ENCODE measurements at regions not wholly inside any gene's neighbourhood (a gene's known extent, or its start where the extent isn't known, plus 50 kb on each side); places are given as distances from the start of the nearest gene placed in this dataset.

DNA sequence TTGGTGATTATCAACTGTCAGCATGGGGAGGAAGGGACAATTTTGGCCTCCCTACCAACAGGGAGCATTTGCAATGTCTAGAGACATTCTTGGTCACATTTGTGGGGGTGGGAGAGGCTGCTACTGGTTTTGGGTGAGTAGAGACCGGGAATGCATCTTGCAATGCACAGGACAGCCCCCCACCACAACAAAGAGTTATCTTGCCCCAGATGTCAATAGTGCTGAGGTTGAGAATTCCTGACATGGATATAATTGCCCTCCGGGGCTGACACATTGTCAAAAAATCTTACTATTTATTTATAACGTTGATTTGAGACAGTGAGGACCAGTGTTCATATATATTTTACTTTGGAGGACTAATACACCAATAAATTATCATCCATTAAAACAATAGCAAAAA is 316.1 kb downstream of the PSAT1 start:
- Histone ChIP-seq H3K27ac (ENCODE audit: low read length) (no peak overlapping the region), H3K4me3 (ENCODE audit: low read length) (no peak overlapping the region), H3K4me1 (ENCODE audit: control insufficient read depth, insufficient read depth, low read length) (no peaks in the 10 kb centered on the region), H3K36me3 (ENCODE audit: control insufficient read depth, insufficient read depth, low read length) (no peaks in the 10 kb centered on the region), H3K9me3 (ENCODE audit: control insufficient read depth, low read depth, low read length) (no peaks in the 10 kb centered on the region), H3K27me3 (ENCODE audit: control insufficient read depth, insufficient read depth, low read length) (no peaks in the 10 kb centered on the region)
- no peak for DNase-seq
- WGBS (ENCODE audit: insufficient coverage, low lambda C conversion rate): no CpG with 5 or more reads among the region's 3 CpGs

DNA sequence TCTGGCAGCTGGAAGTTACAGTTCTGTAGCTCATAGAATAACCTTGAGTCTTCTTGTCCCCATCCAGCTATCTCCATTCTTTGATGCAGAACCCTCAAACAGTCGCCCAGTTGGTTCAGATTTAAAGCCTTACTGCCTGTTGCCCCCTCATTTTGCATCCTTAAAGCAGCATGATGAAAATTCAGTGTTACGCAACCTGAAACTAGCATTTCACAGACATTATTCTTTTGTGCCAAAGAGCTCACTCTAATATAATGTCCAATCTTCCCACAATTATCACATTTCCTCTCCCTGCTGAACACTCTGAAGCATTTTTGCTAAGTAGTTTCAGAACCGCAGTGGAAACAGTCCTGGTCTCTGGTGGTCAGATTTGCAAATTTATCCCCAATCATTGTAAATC is 318.0 kb downstream of the PSAT1 start:
- no peaks in the 10 kb centered on the region for H3K4me1 ChIP-seq (ENCODE audit: control insufficient read depth, insufficient read depth, low read length)
- no peaks in the 10 kb centered on the region for H3K36me3 ChIP-seq (ENCODE audit: control insufficient read depth, insufficient read depth, low read length)
- no peaks in the 10 kb centered on the region for H3K27me3 ChIP-seq (ENCODE audit: control insufficient read depth, insufficient read depth, low read length)
- no peak for DNase-seq
- H3K4me3 ChIP-seq (ENCODE audit: low read length): no peak overlapping the region
- 83% methylated on average over 1 of the region's 3 CpGs for WGBS (ENCODE audit: insufficient coverage, low lambda C conversion rate)
- H3K9me3 ChIP-seq (ENCODE audit: control insufficient read depth, low read depth, low read length): no peaks in the 10 kb centered on the region
- no peak overlapping the region for H3K27ac ChIP-seq (ENCODE audit: low read length)

DNA sequence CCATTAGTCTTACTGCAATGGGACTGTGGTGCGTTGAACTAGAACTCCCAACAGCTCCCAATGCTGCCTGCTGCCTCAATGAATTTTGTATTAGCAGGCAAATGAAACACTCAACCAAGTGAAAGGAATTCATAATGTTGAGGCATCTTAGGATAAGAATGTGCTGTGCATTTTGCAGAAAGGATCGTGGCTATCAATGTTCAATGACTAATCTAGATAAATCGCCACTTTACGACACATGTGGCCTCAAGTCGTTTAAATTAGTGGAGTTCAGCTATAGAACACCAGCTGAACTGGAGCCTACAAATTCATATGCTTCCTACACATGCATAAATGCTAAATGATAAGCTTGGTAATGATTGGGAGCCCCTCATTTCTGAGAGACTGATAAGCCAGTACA is 318.4 kb downstream of the PSAT1 start:
- H3K27me3 ChIP-seq (ENCODE audit: control insufficient read depth, insufficient read depth, low read length): no peaks in the 10 kb centered on the region
- H3K27ac ChIP-seq (ENCODE audit: low read length): no peak overlapping the region
- WGBS (ENCODE audit: insufficient coverage, low lambda C conversion rate): no CpG with 5 or more reads among the region's 5 CpGs
- H3K4me1 ChIP-seq (ENCODE audit: control insufficient read depth, insufficient read depth, low read length): no peaks in the 10 kb centered on the region
- H3K4me3 ChIP-seq (ENCODE audit: low read length): no peak overlapping the region
- H3K36me3 ChIP-seq (ENCODE audit: control insufficient read depth, insufficient read depth, low read length): no peaks in the 10 kb centered on the region
- no peaks in the 10 kb centered on the region for H3K9me3 ChIP-seq (ENCODE audit: control insufficient read depth, low read depth, low read length)
- no peak for DNase-seq

DNA sequence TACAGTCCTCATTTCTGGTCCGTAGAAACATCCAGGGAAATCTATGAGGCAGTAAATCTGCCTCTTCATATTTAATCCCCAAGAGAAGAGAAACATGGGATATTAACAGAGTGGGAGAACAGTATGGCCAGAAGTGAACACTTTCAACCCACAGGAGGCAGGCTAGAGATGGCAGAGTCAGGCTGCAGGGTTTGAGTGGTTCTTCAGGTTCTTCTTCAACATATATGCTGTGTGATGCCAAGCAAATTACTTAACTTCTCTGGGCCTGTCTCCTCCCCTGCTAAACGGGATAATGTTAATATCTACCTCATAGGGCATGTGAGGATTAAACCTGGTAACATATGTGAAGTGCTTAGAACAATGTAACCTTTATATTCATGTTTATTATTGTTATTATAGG is 321.8 kb downstream of the PSAT1 start:
- Histone ChIP-seq H3K27me3 (ENCODE audit: control insufficient read depth, insufficient read depth, low read length) (no peaks in the 10 kb centered on the region), H3K9me3 (ENCODE audit: control insufficient read depth, low read depth, low read length) (no peaks in the 10 kb centered on the region)
- WGBS (ENCODE audit: insufficient coverage, low lambda C conversion rate): no CpG with 5 or more reads among the region's 2 CpGs

DNA sequence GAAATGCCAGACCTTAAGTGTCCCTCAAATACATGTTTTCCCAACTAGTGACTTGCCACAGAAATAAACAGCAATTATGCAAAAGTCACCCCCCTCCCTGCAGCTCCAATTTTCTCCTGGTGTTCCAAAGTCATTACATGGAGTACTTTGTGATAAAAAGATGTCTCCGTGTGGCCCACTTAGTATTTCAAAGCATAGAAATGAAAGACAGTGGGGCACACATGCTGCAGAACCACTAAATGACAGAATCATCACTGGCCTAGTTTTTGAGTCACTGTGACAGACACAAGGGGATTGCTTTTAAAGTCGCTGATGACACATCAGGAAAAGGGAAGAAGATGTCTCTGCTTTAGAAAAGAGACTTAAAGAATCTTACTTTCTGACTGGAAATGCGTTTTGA is 323.4 kb downstream of the PSAT1 start:
- H3K9me3 ChIP-seq (ENCODE audit: control insufficient read depth, low read depth, low read length): no peaks in the 10 kb centered on the region
- DNase-seq: no peak
- H3K27me3 ChIP-seq (ENCODE audit: control insufficient read depth, insufficient read depth, low read length): no peaks in the 10 kb centered on the region
- 83% methylated on average over 2 of the region's 3 CpGs for WGBS (ENCODE audit: insufficient coverage, low lambda C conversion rate)
- H3K4me1 ChIP-seq (ENCODE audit: control insufficient read depth, insufficient read depth, low read length): no peaks in the 10 kb centered on the region
- no peak overlapping the region for H3K4me3 ChIP-seq (ENCODE audit: low read length)
- H3K27ac ChIP-seq (ENCODE audit: low read length): no peak overlapping the region
- H3K36me3 ChIP-seq (ENCODE audit: control insufficient read depth, insufficient read depth, low read length): no peaks in the 10 kb centered on the region

More for the DNA sequence above, 321.8 kb downstream of the PSAT1 start:
- no peak overlapping the region for H3K27ac ChIP-seq (ENCODE audit: low read length)
- H3K4me3 ChIP-seq (ENCODE audit: low read length): no peak overlapping the region
- no peaks in the 10 kb centered on the region for H3K36me3 ChIP-seq (ENCODE audit: control insufficient read depth, insufficient read depth, low read length)
- no peaks in the 10 kb centered on the region for H3K4me1 ChIP-seq (ENCODE audit: control insufficient read depth, insufficient read depth, low read length)
- no peak for DNase-seq

DNA sequence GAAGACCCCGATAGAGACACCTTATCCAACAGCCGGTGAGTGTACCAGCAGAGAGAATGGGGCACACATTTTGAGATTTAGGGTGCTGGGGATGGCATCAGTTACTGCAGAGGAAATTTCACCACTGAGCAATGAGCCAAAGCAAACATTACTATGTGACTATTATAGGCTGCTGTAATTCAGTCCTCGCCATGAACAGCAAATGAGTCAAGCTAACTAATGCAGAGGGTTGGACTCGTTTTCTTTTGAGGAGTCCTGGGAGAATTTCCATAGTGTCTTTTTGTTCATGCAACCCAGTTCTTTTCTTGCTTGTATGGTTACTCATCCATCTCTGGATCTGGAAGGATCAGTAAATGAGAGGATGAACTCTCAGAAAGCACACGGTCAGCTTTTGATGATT is 323.8 kb downstream of the PSAT1 start:
- H3K9me3 ChIP-seq (ENCODE audit: control insufficient read depth, low read depth, low read length): no peaks in the 10 kb centered on the region
- no peak overlapping the region for H3K4me3 ChIP-seq (ENCODE audit: low read length)
- H3K36me3 ChIP-seq (ENCODE audit: control insufficient read depth, insufficient read depth, low read length): no peaks in the 10 kb centered on the region
- DNase-seq: no peak
- H3K27me3 ChIP-seq (ENCODE audit: control insufficient read depth, insufficient read depth, low read length): no peaks in the 10 kb centered on the region
- H3K4me1 ChIP-seq (ENCODE audit: control insufficient read depth, insufficient read depth, low read length): no peaks in the 10 kb centered on the region
- H3K27ac ChIP-seq (ENCODE audit: low read length): no peak overlapping the region
- no CpG with 5 or more reads among the region's 5 CpGs for WGBS (ENCODE audit: insufficient coverage, low lambda C conversion rate)

DNA sequence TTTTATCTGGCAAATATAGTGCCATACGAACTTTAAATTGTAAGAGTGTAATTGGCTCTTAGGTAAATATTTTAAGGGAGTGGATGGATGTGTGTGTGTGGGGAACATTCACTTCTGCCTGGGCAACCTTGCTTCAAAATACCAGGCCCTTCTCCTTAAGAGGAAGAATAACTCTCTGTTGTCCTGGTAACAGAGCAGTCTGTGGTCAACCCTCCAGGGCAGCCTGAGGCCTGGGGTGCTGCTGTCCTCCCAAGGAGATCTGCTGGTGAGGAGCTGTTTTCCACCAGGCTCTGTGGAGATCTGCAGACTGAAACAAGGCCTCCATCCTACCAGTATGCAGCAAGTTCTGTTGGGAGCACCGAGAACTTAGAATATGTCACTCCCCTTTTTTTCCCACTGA is 325.2 kb downstream of the PSAT1 start:
- H3K9me3 ChIP-seq (ENCODE audit: control insufficient read depth, low read depth, low read length): no peaks in the 10 kb centered on the region
- no peaks in the 10 kb centered on the region for H3K36me3 ChIP-seq (ENCODE audit: control insufficient read depth, insufficient read depth, low read length)
- WGBS (ENCODE audit: insufficient coverage, low lambda C conversion rate): no CpG with 5 or more reads among the region's 2 CpGs
- no peaks in the 10 kb centered on the region for H3K27me3 ChIP-seq (ENCODE audit: control insufficient read depth, insufficient read depth, low read length)
- no peak for DNase-seq
- H3K4me3 ChIP-seq (ENCODE audit: low read length): no peak overlapping the region
- no peak overlapping the region for H3K27ac ChIP-seq (ENCODE audit: low read length)
- no peaks in the 10 kb centered on the region for H3K4me1 ChIP-seq (ENCODE audit: control insufficient read depth, insufficient read depth, low read length)

DNA sequence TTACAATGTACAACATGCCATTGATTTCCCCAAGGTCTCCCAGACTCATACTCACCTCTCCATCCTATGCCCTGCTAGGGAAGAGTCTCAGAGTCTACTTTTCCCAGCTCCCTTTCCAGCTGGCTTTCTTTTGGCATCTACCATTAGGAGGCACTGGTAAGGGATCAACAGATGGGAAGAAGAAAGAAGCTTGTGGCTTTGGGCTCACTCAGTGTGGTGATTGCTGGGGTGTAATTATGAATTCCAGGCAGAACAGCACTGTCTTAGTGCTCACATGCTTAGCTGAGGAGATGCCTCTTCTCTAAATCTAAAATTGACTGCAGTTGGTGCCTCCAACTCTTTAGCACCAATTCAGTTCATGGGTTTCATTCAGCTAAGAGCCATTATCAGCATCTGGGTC is 330.0 kb downstream of the PSAT1 start:
- H3K4me3 ChIP-seq (ENCODE audit: low read length): no peak overlapping the region
- H3K4me1 ChIP-seq (ENCODE audit: control insufficient read depth, insufficient read depth, low read length): no peaks in the 10 kb centered on the region
- no peak overlapping the region for H3K27ac ChIP-seq (ENCODE audit: low read length)
- H3K9me3 ChIP-seq (ENCODE audit: control insufficient read depth, low read depth, low read length): no peaks in the 10 kb centered on the region
- H3K27me3 ChIP-seq (ENCODE audit: control insufficient read depth, insufficient read depth, low read length): no peaks in the 10 kb centered on the region
- no peak for DNase-seq
- H3K36me3 ChIP-seq (ENCODE audit: control insufficient read depth, insufficient read depth, low read length): no peaks in the 10 kb centered on the region

DNA sequence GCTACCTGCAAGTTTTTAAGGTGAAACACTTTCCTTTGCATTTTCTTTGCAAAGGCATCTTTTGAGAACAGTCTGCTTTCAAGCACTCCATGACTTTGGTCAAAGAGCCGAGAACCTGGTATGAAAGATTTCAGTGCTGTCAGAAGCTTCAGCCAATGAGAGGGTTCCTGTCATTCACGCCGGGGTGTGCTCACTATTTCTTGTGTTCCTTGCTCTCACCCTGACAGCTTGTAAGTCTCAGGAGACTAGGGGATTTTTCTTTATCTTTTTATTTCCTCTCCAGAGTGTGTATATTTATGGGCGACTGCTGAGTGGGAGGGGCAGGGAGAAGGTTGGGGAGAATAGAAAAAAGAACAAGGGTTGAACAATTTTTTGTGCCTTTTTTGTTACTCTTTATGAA is 334.0 kb downstream of the PSAT1 start:
- WGBS (ENCODE audit: insufficient coverage, low lambda C conversion rate): 20% methylated on average over 1 of the region's 4 CpGs
- Histone ChIP-seq H3K4me3 (ENCODE audit: low read length) (no peak overlapping the region), H3K27ac (ENCODE audit: low read length) (no peak overlapping the region), H3K9me3 (ENCODE audit: control insufficient read depth, low read depth, low read length) (no peaks in the 10 kb centered on the region), H3K4me1 (ENCODE audit: control insufficient read depth, insufficient read depth, low read length) (no peaks in the 10 kb centered on the region), H3K27me3 (ENCODE audit: control insufficient read depth, insufficient read depth, low read length) (no peaks in the 10 kb centered on the region), H3K36me3 (ENCODE audit: control insufficient read depth, insufficient read depth, low read length) (no peaks in the 10 kb centered on the region)
- DNase-seq: no peak

DNA sequence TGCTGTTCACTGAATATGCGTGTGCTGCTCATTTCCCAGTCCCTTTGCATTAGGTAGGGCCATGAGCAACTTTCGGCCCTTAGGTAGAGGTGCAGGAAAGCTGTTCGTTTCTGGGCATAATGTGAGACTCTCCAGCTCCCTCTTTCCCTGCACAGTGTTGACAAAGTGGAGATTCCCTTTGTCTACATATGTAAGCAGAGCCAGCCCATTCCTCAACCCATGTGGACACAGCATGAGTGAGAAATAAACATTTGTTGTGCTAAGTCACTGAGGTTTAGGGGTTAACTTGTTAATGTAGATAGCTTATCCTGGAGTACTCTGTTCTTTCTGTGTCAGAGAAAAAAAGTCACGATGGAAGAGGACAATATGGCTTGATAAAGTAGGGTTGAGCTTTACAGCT is 343.8 kb downstream of the PSAT1 start:
- DNase-seq: no peak
- WGBS (ENCODE audit: insufficient coverage, low lambda C conversion rate): 13% methylated on average over 1 of the region's 4 CpGs
- Histone ChIP-seq H3K36me3 (ENCODE audit: control insufficient read depth, insufficient read depth, low read length) (no peaks in the 10 kb centered on the region), H3K27me3 (ENCODE audit: control insufficient read depth, insufficient read depth, low read length) (no peaks in the 10 kb centered on the region), H3K9me3 (ENCODE audit: control insufficient read depth, low read depth, low read length) (no peaks in the 10 kb centered on the region), H3K27ac (ENCODE audit: low read length) (no peak overlapping the region), H3K4me1 (ENCODE audit: control insufficient read depth, insufficient read depth, low read length) (no peaks in the 10 kb centered on the region), H3K4me3 (ENCODE audit: low read length) (no peak overlapping the region)

DNA sequence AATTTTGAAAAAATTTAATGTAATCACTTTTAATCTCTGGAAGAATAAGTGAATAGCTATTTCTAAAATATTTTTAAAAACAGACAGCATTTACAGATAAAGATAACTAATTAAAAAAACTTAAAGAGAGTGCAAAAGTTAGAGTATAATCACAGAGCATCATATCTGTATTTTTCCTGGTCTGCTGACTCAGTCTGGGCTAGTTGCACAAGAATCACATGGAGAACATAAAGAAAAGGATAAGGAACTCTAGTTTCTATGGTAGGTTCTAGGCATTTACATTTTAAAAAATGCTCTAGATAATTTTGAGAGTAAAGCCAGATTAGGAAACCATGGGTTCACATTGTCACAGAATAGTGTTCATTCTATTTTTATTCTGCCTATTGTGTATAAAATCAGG is 347.4 kb downstream of the PSAT1 start:
- H3K36me3 ChIP-seq (ENCODE audit: control insufficient read depth, insufficient read depth, low read length): no peaks in the 10 kb centered on the region
- H3K27me3 ChIP-seq (ENCODE audit: control insufficient read depth, insufficient read depth, low read length): no peaks in the 10 kb centered on the region
- DNase-seq: no peak
- no peaks in the 10 kb centered on the region for H3K4me1 ChIP-seq (ENCODE audit: control insufficient read depth, insufficient read depth, low read length)
- no peak overlapping the region for H3K27ac ChIP-seq (ENCODE audit: low read length)
- no peaks in the 10 kb centered on the region for H3K9me3 ChIP-seq (ENCODE audit: control insufficient read depth, low read depth, low read length)
- H3K4me3 ChIP-seq (ENCODE audit: low read length): no peak overlapping the region

Data from large intestine (tissue), 3 donors.